ENCODE measurements at regions not wholly inside any gene's neighbourhood (a gene's known extent, or its start where the extent isn't known, plus 50 kb on each side); places are given as distances from the start of the nearest gene placed in this dataset.

- TF ChIP-seq CTCF (optimal IDR thresholded peaks at IDR 0.05 in 1 of 3, IDR thresholded peaks at IDR 0.05 in 1 of 3, conservative IDR thresholded peaks at IDR 0.05 in 1 of 3; ENCODE audit: extremely low read depth in 1 of 3, insufficient read depth in 2 of 3, low read length in 3 of 3) (no peak), EZH2 (IDR thresholded peaks at IDR 0.05; ENCODE audit: low read length) (no peak)
Observed at GRCh38 chr7:86320341-86320740, 323.4 kb upstream of the GRM3 start.

Measured in keratinocyte (primary cell).